Fibroblast of the aortic adventitia (primary cell): ENCODE measurements at regions not wholly inside any gene's neighbourhood (a gene's known extent, or its start where the extent isn't known, plus 50 kb on each side); places are given as distances from the start of the nearest gene placed in this dataset.
A peak's percentile ranks its signal among the peaks of the same experiment; 100 is the strongest.

Experiments used
- DNase-seq: peaks from one replicate; pipeline ENCODE4 v3.0.0-alpha.2; 2010; ENCODE audit warnings: low read depth
- H3K4me3 ChIP-seq: 2 replicates; pipeline ENCODE4 v1.5.1; 2011; ENCODE audit warnings: low read depth, mild to moderate bottlenecking, control low read depth, low read length, moderate library complexity
- TF ChIP-seq, protein P1 (sequence below): IDR thresholded peaks from 2 replicates; pipeline ENCODE4 v1.5.1; 2011; ENCODE audit warnings: mild to moderate bottlenecking, low read length, control low read depth, inconsistent platforms; ENCODE audit not compliant: insufficient read depth

DNA sequence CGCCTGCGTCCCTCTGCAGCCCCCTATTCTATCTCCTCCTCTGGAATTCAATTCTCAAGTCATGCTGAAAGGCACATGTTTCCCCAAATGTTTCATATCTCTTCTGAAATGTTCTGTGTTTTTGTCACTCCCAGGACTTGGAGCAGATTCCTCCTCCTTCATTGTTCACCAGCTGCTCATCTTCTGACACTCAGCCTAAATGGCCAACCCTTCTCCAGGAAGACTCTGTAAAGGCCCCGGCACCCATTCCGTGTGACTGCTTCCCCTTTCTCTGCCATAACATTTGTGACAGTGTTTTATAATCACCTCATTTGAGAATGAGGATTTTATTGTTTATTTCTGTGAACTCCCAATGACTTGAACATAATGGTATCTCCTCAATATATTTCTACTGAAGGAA lies 170.8 kb upstream of the ADAMTS16 start:
- H3K4me3 ChIP-seq, result no peak overlapping the region
- TF ChIP-seq, protein P1, sequence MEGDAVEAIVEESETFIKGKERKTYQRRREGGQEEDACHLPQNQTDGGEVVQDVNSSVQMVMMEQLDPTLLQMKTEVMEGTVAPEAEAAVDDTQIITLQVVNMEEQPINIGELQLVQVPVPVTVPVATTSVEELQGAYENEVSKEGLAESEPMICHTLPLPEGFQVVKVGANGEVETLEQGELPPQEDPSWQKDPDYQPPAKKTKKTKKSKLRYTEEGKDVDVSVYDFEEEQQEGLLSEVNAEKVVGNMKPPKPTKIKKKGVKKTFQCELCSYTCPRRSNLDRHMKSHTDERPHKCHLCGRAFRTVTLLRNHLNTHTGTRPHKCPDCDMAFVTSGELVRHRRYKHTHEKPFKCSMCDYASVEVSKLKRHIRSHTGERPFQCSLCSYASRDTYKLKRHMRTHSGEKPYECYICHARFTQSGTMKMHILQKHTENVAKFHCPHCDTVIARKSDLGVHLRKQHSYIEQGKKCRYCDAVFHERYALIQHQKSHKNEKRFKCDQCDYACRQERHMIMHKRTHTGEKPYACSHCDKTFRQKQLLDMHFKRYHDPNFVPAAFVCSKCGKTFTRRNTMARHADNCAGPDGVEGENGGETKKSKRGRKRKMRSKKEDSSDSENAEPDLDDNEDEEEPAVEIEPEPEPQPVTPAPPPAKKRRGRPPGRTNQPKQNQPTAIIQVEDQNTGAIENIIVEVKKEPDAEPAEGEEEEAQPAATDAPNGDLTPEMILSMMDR, result no peak
- DNase-seq, result no peak

DNA sequence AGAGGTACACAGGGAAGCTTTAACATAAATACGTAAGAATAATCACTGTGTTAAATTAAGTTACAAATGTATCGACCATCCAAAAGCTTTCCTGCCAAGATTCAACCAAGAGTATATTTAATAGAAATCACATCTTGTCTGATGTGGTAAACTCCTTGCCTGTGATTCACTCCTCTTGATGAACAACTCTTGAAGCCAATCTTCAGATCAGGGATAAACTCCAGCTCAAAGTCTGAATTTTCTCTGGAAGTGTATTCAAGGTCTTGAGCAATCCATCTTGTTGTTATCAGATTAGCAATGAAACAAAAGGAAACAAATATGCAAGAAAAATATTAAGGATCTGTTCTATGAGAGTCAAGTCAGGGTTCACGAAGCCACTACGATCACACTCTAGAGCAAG lies 170.0 kb upstream of the ADAMTS16 start:
- DNase-seq, result peak; percentile 31
- TF ChIP-seq, protein P1, result no peak
- no peak overlapping the region for H3K4me3 ChIP-seq

DNA sequence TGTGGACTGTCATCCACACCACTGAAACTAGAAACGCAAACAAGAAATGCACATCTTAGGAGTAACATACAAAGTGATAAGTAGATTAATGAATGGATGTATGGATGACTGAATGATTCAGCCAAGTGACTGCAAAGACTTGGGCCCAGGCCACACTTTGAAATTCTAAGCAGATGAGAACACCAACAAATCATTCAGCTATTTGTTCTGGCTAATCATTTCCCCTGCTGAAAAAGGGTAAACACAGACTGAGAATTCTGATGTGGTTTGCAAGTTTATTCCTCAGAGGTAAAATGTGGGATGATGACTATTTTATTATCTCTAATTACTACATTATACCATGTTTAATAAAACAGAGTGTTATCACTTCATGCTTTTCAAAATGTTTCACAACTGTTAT lies 163.2 kb upstream of the ADAMTS16 start:
- peak; percentile 20 for DNase-seq
- TF ChIP-seq, protein P1, result no peak

DNA sequence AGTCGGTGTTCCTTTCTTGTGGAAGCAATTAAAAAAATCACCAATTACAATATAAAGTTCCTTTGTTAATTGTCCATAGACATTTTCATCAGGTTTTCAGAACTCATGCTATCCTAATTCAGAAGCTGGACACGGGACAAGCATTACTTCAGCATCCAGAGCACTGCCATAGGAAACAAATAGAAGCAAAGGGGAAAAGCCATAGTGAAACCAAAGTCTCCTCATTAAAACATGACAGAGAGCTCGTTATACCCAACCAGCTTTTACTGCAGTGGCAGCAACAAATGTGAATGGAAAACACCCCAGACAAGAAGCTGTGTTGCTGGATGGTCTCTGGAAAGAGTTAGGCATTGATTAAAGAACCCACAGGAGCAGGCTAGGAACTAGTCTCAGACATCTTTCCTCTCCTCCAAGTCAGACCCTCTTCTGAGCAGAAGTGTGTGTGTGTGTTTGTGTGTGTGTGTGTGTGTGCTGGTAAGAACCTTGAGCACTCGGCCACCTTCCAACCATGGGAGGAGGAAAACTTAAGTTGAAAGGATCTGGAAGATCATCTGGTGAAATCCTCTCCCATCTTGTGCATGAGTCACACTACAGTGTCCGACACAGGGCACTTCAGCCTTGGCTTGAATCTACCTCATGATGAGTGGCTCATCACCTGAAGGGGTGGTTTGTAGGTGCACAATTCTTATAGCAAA lies 162.6 kb upstream of the ADAMTS16 start:
- peak; percentile 15 for DNase-seq
- H3K4me3 ChIP-seq, result no peak overlapping the region
- TF ChIP-seq, protein P1, result no peak

More for the DNA sequence above, 163.2 kb upstream of the ADAMTS16 start:
- H3K4me3 ChIP-seq, result no peak overlapping the region

DNA sequence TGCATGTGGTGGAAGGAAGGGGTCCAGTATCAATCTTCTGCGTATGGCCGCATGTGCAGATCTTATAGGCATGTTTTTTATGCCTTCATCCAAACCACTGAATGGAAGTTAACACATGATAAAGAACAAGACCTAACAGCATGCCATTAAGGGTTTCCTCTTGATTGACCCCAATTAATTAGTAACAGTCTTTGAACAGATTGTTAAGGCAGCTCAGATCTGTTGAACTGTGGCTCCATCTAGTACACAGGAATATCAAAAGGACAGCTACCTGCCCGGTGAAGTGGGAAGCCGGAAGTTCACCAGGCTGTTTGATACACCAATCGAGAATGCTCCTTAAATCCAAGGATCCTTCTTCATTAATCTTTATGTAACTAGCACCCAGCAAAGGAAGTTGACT lies 159.9 kb upstream of the ADAMTS16 start:
- DNase-seq, result no peak
- H3K4me3 ChIP-seq, result no peak overlapping the region
- TF ChIP-seq, protein P1, result no peak

DNA sequence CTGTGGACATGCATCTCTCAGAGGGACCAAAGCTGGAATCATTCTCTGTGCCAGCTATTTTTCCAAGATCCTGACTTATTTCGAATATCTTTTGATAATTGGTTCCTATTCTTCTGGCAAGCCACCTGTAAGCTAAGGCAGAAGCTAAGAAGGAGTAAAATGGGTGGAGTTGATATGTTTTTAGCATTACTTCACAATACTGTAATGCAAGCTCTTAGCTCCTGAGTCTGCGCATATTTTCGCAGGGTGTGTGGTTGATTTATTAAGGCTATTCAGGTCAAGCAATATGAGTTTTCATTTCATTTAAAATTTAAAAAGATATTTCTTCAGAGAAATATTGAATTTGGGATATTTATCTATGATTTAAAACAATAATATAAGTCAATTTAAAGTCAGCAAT lies 158.5 kb upstream of the ADAMTS16 start:
- TF ChIP-seq, protein P1, result no peak
- DNase-seq, result no peak
- H3K4me3 ChIP-seq, result no peak overlapping the region

DNA sequence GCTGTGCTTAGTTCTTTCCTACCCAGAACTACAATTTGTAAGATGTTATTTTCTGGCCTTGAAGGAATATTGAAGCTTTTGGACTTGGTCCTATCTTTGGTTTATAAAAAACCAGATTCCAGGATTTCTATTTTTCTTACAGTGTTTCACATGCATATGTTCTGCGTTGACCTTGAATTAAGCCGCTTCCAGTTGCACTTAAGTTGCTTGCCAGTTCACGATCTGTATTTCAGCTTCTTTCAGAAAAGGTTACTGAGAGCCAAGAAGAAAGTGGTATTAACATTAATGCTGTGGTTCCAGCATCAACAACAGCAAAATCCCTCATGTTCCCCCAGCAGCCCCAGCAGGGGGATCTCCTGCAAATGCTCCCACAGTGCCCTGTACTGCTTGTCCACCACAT lies 156.4 kb upstream of the ADAMTS16 start:
- TF ChIP-seq, protein P1, result no peak

More for the DNA sequence above, 156.4 kb upstream of the ADAMTS16 start:
- DNase-seq, result no peak
- H3K4me3 ChIP-seq, result no peak overlapping the region
